ENCODE measurements at regions not wholly inside any gene's neighbourhood (a gene's known extent, or its start where the extent isn't known, plus 50 kb on each side); places are given as distances from the start of the nearest gene placed in this dataset.

DNA sequence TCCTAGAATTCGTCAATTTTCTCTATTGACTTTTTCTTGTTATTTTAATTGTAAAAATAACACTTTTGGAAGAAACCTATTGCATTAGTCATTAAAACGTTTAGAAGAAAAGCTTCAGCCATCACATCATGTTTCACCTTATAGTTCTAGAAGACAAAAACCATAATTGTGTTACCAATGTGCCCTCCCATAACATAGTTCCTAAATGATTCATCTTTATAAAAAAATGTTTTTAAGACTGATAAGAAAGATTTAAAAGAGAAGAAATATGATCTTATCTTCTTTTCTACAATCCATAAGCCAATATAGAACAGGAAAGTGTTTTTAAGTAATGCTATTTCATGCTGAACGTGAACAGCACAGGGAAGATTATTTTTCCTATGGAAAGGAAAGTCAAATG is 316.6 kb upstream of the NDST4 start:
- no peaks in the 10 kb centered on the region for H3K27me3 ChIP-seq
- no peak for DNase-seq (ENCODE audit: low spot score)
- TF ChIP-seq, protein P1, sequence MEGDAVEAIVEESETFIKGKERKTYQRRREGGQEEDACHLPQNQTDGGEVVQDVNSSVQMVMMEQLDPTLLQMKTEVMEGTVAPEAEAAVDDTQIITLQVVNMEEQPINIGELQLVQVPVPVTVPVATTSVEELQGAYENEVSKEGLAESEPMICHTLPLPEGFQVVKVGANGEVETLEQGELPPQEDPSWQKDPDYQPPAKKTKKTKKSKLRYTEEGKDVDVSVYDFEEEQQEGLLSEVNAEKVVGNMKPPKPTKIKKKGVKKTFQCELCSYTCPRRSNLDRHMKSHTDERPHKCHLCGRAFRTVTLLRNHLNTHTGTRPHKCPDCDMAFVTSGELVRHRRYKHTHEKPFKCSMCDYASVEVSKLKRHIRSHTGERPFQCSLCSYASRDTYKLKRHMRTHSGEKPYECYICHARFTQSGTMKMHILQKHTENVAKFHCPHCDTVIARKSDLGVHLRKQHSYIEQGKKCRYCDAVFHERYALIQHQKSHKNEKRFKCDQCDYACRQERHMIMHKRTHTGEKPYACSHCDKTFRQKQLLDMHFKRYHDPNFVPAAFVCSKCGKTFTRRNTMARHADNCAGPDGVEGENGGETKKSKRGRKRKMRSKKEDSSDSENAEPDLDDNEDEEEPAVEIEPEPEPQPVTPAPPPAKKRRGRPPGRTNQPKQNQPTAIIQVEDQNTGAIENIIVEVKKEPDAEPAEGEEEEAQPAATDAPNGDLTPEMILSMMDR (IDR thresholded peaks at IDR 0.05): no peak
- no peak overlapping the region for H3K4me3 ChIP-seq
- H3K9me3 ChIP-seq: no peaks in the 10 kb centered on the region
- H3K36me3 ChIP-seq: no peaks in the 10 kb centered on the region
- no peak overlapping the region for H3K27ac ChIP-seq
- no peaks in the 10 kb centered on the region for H3K4me1 ChIP-seq

DNA sequence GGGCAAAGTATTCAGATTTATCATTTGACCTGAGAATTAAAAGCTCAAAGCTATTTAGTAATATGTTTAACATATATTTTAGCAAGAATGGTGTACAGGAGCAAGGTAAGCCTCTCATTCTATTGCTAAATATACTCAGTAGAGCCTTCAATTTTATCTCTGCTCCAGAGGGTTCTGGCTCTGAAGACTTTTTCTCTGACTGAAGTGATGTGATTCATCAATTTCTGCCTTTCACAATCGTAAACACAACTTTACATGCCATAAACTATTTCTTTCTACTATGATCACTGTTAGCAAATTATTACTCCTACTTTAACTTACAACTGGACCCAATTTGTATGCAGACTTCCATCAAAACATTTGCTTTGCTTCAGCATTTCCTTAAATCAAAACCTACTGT is 315.0 kb upstream of the NDST4 start:
- DNase-seq (ENCODE audit: low spot score): no peak
- H3K36me3 ChIP-seq: no peaks in the 10 kb centered on the region
- no peaks in the 10 kb centered on the region for H3K9me3 ChIP-seq
- TF ChIP-seq, protein P1 (IDR thresholded peaks at IDR 0.05): no peak
- H3K27ac ChIP-seq: no peak overlapping the region
- no peaks in the 10 kb centered on the region for H3K27me3 ChIP-seq
- no peaks in the 10 kb centered on the region for H3K4me1 ChIP-seq
- no peak overlapping the region for H3K4me3 ChIP-seq

DNA sequence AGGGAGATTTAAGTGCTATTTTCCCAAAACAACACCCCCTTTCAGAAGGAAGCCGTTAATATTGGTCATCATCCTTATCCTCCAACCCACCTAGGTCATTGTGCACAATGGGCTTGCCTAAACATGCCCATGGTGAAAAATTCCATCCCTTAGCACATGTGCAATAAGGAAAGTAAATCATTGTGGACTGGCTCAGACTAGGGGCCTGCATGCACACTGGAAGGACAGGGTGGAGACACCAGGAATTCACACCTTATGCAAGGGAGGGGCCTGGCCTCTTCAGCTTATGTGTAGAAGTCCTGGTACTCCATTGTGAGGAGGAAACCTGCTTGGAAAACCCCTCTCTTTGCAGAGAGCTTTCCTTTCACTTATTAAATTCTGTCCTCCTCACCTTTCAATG is 311.4 kb upstream of the NDST4 start:
- Histone ChIP-seq H3K4me3 (no peak overlapping the region), H3K4me1 (no peaks in the 10 kb centered on the region), H3K27ac (no peak overlapping the region), H3K27me3 (no peaks in the 10 kb centered on the region), H3K36me3 (no peaks in the 10 kb centered on the region), H3K9me3 (no peaks in the 10 kb centered on the region)
- DNase-seq (ENCODE audit: low spot score): no peak
- TF ChIP-seq, protein P1 (IDR thresholded peaks at IDR 0.05): no peak

DNA sequence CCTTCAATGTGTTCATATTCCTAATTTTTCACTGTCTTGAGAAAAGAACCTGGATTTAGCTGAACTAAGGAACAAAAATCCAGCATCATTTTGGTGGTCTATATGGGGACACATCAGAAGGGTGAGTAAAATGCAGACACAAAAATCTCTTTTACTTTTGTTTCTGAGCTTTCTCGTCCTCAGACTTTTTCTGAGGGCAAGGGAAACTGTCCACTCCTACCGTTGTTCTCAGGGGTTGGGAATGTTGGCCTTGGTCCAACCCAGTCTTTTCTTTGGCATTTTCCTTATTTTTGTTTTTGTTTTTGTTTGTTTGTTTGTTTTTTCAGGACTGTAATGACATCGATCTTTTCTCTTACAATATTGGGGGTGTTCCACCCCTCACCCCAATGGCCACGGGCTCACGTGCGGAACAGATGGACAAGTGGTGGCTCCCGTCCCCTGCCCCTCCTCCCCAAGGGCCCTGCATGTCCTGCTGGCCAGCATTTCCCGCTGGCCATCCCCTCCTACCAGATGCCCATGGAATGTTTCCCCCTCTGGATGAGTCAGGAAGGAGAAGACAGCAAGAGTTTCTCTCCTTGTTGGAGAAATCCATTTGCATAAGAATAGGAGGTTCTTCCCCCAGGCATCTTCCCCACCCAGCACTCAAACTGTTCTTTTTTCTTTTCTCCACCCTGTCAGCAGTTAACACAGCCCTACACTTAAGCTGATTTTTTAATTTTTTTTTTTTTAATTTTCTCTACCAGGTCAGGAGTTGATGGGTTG is 305.4 kb upstream of the NDST4 start:
- no peak for DNase-seq (ENCODE audit: low spot score)
- H3K4me3 ChIP-seq: no peak overlapping the region
- H3K27ac ChIP-seq: no peak overlapping the region
- TF ChIP-seq, protein P1 (IDR thresholded peaks at IDR 0.05): no peak
- H3K9me3 ChIP-seq: no peaks in the 10 kb centered on the region
- H3K27me3 ChIP-seq: no peaks in the 10 kb centered on the region
- H3K36me3 ChIP-seq: no peaks in the 10 kb centered on the region
- no peaks in the 10 kb centered on the region for H3K4me1 ChIP-seq

DNA sequence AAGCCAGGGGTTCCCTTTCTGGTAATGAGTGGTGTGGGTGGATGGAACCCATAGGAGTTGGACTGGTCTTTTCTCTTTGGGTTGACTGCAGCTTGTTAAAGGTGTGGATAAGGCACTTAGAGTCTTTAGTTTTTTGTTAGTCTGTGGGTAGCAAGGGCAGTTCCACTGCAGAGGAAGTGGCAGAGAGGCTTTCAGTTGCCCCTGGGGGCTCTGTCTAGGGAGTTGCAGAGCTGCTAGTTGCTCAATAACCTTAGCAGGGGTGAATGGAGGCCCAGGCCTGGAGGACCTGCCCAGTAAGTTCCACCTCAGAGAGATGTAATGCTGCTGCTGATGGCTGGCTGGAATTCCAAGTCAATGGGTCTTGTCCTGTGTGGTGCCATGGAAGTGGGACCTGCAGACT is 282.6 kb upstream of the NDST4 start:
- peaks cover 0 to 15% of the 10 kb centered on the region in 2 donors for H3K9me3 ChIP-seq
- no peak overlapping the region for H3K4me3 ChIP-seq
- no peak for DNase-seq (ENCODE audit: low spot score)
- H3K36me3 ChIP-seq: no peaks in the 10 kb centered on the region
- H3K4me1 ChIP-seq: no peaks in the 10 kb centered on the region
- H3K27ac ChIP-seq: no peak overlapping the region
- TF ChIP-seq, protein P1 (IDR thresholded peaks at IDR 0.05): no peak
- no peaks in the 10 kb centered on the region for H3K27me3 ChIP-seq

DNA sequence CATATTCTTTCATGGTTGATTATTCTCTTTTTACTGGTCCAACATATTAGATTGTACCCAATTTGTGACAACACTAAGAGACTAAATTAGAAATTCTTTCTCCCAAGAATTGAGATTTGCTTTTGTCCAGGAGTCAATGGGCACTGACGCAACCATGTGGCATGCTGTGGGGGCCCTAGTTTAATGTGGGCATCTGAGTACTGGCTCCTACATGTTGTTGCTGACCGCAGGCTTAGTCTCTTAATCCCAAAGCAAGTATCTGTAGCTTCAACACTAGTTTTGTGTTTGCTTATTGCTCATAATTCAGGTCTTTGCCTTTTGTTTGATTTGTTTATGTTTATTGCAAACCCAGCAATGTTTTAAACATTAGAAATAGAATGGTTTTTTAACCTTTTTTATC is 263.4 kb upstream of the NDST4 start:
- no peaks in the 10 kb centered on the region for H3K27me3 ChIP-seq
- no peaks in the 10 kb centered on the region for H3K4me1 ChIP-seq
- TF ChIP-seq, protein P1 (IDR thresholded peaks at IDR 0.05): no peak
- no peaks in the 10 kb centered on the region for H3K36me3 ChIP-seq
- no peak overlapping the region for H3K27ac ChIP-seq
- DNase-seq (ENCODE audit: low spot score): no peak
- no peaks in the 10 kb centered on the region for H3K9me3 ChIP-seq
- no peak overlapping the region for H3K4me3 ChIP-seq

All from right atrium auricular region (tissue), 2 donors.